ENCODE measurements at regions not wholly inside any gene's neighbourhood (a gene's known extent, or its start where the extent isn't known, plus 50 kb on each side); places are given as distances from the start of the nearest gene placed in this dataset.
"Not testable (repeated sequence)": the region's sequence is repeated elsewhere in the genome, so short reads cannot be mapped to it uniquely, and the experiment has no call there.

DNA sequence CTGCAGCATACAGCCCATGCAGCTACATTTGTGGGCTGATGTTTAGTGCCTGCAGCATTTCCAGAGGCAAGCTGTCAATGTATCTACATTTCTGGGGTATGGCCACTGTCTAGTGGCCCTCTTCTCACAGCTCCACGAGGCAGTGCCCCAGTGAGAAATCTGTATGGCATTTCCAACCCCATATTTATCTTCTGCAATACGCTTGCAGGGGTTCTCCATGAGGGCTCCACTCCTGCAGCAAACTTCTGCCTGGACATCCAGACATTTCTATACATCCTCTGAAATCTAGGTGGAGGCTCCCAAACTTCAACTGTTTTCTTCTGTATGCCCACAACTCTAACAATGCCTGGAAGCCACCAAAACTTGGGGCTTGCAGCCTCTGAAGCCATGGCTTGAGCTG, 502.3 kb downstream of the C6orf118 start:
- no peak for DNase-seq

DNA sequence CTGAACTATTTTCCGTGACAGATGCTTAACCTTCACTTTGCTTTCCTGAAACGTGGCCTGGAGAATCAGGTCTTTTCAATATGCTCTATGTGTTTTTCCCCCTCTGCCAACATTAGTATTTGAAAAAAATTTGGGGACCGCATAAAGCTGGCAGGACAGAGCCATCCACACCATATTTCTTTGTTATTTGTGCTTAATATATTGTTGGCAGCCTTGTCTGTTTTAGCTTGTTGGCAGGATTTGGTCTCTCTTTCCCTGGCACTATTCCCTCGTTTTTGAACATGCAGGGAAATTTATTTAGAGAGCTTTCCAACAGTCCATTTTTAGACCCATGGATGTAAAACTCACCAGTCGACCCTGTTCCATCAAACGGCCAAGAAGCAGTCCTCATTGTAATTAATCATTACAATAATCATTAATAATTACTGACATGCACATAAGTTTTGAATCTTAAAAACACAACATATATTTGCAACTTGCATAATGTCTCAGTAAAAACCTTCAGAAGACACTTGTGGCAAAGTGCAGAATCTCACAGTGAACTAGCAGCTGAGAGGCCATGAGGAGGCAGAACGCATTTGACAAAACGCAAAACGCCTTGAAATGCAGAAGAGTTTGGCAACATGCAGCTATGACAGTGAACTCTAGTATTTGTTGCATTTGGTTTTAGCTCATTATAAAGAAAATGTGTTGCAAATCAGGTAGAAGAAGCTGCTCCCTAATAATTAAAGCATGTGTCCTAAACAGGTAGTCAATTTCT, 514.2 kb downstream of the C6orf118 start:
- DNase-seq, result no peak

DNA sequence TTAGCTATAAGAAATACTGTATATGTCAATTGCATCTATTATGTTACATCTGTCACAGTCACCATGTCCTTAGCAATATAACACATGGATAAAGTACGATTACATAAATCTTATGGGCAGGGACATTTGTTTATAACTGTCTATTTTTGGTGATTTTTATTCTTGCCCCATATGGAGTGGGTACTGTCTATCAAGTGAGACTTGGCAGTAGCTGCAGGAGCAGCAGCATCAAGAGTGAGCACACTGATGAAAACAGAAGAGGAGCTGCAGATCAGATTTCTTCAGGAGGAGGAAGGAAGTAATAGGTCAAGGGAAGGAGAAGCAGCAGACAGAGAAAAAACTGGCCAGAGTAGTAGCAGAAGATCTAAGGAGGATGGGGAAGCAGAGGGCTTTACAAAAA, 516.7 kb downstream of the C6orf118 start:
- no peak for DNase-seq

DNA sequence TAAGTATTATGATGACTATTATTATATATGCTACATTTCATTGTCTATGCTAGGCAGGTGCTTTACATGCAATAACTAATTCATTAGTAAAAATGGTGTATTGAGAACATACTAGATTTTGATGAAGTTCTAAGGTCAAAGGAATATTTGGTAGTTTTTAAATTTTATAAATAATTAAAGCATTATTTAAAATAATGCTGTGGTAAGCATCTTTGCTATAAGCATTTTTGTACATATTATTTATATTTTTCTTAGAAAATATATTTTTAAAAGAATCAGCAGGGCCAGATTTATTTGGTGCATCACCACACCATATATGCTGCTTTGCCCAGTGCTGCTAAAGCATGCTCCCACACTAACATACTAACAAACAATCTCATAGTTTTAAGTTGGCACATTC, 517.9 kb downstream of the C6orf118 start:
- DNase-seq, result no peak

DNA sequence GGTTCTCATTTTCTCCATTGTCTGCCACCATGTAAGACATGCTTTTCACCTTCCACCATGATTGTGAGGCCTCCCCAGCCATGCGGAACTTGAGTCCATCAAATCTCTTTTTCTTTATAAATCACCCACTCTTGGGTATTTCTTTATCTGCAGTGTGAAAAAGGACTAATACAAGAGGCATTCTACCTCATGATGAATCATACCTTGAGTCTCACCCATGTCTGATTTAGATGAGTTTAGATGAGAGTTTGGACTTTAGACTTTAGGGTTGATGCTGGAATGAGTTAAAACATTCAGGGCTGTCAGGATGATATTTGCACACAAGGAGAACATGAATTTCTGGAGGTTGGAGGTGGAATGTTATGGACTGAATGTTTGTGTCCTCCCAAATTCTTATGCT, 545.6 kb downstream of the C6orf118 start:
- DNase-seq, result no peak

DNA sequence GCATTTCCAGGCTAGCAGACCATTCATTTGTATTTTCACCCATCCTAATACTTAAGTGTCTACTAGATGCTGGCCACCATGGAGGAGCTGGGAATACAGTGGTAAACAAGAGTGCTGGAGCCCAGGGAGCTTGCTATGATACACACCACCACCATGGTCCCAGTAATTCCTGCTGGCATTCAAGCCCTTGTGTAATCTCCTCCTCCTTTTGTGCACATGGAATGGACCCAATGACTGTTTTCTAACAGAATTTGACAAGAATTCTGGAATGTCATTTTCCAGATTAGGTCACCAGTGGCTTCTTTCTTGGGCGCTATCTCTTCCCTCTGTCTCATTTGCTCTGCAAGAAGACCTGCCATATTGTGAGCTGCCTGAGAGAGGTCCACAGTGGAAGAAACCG, 552.0 kb downstream of the C6orf118 start:
- DNase-seq, result no peak

DNA sequence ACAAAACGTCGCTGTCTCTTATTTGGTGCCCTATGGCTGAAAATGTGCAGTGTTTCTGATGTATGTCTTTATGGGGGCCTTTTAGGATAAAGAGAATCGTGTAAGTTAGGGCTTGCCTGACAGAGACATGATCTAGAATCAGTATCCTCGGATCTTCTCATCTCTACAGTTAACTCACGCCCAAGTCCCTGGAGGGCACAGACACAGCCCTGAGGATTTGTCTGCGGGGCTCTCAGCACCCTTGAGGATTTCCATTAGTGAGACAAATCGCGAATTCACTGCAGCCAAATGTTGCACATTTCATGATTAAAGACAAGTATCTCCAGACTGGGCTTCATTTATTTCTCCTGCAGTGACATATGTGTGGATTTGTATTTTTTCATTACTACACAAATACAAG, 552.7 kb downstream of the C6orf118 start:
- no peak for DNase-seq

DNA sequence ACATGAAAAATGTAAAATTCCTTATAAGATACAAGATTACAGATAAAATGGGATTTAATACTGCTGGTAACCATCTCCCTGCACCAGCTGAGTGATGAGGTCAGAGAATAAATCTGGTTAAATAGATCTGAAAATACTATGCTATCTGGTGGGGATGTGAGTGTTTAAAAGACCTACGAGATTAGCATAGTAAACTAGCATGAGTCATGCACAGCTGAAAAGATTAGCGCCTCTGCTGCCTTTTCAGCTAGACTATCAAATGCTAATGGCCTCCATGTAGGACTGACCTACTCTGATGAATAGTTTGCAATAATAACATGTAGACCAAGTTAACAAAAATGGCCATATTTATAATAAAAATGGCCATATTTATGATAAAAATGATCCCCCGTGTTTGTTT, 553.3 kb downstream of the C6orf118 start:
- DNase-seq, result no peak

DNA sequence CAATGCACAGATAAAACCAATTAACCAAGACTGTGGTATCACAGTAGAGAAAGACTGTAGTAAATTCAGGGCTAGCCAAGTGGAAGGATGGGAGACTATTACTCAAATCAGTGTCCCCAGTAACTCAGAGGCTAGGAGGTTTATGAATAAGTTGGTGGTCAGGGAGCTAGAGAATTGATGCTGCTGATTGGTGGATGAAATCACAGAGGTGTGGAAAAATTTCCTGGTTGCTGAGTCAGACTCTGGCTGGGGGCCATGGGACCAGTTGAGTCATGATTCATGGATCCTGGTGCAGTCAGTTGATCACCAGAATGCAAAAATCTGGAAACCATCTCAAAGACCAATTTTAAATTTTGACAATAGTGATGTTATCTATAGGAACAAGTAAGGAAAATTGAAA, 555.9 kb downstream of the C6orf118 start:
- DNase-seq, result no peak

DNA sequence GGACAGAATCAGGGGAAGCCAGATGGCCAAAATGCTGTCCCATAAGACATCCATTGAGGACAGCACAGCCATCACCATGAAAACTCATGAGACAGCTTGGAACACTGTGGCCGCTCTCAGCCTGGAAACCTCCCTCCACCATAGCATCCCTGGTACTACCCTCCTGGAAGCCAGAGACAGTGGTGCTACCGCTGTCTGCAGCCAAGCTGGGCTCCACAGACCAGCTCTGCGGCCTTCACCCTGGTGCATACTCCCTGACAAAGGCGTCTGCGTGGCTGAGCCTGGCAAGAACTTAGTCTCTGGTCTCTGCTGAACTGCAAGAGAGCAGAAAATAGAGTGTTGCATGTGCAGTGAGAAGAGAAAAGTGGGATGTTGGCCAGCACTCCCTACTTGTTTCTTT, 558.0 kb downstream of the C6orf118 start:
- no peak for DNase-seq

DNA sequence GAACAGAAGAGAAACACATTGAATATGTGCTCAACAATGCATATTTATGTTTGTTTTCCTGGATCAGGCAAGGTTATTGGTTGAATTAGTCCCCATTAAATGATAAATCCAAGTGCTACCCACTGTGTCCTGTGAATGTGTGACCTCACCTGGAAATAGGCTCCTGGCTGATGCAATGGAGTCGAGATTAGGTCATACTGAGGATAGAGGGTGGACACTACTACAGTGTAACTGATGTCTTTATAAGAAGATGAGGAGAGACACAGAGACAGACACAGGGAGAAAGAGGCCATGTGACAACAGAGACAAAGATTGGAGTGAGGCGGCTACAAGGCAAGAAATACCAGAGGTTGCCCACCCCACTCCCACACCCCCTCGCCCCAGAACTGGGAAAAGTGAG, 559.3 kb downstream of the C6orf118 start:
- no peak for DNase-seq

DNA sequence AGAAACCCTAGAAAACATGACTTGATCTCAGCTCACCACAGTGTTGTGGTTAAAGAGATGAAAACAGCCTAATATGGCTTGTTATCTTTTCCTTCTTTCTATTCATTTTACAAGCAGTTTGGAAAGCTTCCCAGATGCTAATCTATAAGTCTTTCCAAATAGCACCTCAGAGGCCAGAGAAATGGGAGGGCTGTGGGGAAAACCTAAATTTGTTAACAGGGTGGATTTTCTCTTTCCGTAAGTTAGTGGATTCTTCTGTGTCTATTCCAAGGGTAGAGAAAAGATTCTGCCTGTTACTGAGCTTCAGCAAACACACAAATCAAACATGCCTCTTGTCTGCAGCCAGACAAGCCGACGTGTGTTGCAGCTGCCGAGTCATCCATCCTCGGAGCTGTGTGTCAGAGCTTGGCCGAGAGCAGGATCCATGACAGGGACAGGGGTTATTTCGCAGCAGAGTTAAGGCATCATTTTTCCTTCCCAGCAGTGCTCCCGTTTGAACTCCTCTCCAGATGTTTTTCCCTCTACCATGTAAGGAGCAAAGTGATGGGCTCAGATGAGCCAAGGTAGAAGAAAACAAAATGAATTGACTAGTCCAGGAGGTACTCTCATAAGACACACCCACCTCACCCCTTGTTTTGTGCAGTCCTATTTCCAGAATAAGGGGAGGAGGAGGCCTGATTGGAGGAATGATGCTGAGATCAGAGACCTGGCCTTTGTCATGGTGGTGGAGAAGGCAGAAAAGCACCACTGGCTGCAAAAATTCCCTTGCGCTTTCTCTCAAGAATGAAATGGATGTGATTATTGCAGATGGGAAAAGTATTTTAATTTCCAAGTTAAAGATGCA, 560.0 kb downstream of the C6orf118 start:
- no peak for DNase-seq

DNA sequence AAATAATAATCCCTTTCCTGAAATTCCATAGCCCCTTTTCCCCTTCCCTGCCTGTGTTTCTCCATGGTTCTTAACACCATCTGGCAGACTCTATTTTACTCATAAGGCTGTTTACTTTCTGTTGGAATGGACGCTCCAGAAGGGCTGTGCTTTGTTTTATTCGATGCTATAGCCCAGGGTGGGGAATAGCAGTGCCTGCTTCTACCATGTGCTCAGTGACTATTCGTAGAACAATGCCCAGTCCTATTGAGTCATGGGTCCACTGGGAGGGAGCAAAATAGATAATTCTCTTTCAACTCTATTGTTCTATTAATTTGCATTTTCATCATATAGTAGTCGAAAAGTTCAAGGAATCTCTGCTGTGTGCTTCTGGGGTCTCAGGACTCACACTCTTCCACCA, 565.1 kb downstream of the C6orf118 start:
- no peak for DNase-seq

DNA sequence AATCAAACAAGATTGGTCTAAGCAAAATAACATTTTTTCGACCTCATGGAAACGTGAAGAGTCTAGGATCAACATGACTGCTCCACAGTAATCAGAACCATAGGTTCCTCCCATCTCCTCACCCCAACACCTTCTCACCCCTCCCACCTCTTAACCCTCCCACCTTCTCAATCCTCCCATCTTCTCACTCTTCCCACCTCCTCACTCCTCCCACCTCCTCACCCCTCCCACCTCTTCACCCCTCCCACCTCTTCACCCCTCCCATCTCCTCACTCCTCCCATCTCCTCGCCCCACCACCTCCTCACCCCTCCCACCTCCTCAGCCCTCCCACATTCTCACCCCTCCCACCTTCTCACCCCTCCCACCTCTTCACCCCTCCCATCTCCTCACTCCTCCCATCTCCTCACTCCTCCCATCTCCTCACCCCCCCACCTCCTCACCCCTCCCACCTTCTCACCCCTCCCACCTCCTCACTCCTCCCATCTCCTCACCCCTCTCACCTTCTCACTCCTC, 567.4 kb downstream of the C6orf118 start:
- DNase-seq, result no peak

DNA sequence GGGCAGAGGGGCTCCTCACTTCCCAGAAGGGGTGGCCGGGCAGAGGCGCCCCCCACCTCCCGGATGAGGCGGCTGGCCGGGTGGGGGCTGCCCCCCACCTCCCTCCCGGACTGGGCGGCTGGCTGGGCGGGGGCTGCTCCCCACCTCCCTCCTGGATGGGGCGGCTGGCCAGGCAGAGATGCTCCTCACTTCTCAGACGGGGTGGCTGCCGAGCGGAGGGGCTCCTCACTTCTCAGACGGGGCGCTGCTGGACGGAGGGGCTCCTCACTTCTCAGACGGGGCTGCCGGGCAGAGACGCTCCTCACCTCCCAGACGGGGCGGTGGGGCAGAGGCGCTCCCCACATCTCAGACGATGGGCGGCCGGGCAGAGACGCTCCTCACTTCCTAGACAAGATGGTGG, 573.3 kb downstream of the C6orf118 start:
- not testable (repeated sequence) for DNase-seq

DNA sequence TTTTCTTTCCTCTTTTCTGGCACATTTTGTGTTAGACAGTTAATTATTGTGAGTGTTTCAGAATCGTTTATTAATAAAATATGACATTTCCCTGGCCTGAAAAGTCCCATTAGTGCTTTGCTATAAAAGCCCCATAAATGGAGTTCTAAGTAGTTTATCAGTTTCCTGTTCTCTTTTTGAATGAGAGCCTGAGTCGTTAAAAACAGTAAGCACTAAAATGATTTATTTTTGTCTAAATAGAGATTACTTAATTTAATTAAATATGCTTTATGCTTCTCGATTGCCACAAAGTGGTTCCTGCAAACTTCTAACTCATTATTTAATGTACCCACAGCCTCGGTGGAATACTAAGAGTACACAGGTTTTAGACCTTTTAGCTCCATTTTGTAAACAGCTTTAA, 577.9 kb downstream of the C6orf118 start:
- no peak for DNase-seq

DNA sequence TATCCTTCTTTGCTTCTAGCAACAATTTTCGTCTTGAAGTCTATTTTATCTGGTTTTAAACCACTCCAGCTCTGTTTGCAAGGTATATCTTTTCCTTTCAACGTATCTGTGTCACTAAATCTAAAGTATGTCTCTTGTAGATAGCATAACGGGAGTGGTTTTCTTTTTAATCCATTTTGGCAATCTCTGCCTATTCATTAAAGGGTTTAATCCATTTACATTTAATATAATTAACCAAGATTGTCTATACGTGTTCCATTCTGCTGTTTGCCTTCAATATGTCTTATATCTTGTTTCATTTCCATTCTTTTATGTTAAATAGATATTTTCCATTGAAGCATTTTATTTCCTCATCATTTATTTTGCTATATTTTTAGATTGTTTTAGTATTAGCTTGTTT, 587.9 kb downstream of the C6orf118 start:
- DNase-seq, result no peak

DNA sequence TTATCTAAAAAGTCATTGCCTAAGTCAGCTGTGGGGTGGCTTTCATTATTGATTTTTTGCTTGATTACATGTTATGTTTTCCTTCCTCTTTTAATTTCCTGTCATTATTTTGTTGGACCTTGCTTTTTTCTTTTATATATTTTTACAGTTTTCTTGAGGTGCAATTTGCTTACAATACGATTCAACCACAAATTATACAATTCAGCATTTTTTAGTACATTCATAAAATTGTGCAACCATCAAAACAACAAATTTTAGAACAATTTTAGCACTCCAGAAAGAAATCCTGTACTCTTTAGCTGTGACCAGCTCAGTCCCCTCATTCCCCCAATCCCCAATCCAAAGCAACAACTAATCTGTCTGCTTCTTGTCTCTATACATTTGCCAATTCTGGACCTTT, 608.9 kb downstream of the C6orf118 start:
- DNase-seq, result no peak

DNA sequence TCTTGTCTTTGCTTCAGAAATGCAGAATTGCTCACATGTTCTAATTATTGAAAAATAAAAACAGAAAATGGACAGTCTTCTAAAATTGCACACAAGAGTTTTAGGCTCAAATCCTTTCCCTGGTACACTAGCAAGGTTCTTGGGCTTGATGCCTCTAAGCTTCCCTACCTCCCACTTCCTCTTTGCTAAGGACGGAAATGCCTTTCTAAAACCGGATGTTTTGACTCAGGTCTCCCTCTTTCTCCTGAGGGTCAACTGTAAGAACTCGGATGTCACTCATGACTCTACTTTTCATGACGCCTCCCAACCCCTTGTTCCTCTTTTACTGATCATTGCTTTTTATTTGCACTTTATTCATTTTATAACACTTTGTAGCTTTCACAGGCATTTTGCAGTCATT, 613.5 kb downstream of the C6orf118 start:
- DNase-seq, result no peak

DNA sequence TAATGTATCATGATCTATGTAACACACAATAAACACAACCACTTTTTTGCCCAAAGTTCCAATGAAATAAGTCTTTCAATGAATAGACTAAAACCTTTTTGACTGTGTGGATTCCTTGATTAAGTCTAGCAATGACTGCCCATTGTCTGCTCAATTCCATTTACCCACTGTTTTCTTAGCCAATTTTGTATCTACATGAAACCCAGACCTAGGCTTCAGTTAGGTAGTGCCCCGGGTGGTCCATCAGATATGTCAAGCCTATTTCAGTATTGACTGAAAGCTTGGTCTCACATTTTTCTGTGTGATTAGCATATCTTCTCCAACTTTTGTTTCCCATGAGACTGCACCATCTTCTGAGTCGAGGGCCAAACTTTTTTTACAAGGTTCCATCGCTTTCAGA, 615.0 kb downstream of the C6orf118 start:
- DNase-seq, result no peak

DNA sequence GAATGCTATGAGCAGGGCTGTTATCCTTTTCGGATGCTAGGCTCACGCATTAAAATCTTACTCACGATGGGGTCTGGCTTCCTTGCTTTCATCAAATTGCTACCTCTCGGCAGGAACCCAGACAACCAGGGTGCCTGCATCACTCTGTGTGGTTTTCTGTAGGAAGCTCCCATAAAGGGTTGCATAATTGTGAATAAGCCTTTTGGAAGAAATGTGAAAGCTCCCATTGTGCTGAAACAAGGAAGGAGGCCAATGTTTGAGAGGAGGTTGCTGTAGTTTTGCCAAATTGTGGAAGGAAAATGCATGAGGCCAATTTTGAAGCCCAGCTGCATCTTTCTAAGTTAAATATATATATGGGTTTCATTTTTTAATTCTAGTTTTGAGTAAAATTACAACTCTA, 615.5 kb downstream of the C6orf118 start:
- DNase-seq, result no peak

DNA sequence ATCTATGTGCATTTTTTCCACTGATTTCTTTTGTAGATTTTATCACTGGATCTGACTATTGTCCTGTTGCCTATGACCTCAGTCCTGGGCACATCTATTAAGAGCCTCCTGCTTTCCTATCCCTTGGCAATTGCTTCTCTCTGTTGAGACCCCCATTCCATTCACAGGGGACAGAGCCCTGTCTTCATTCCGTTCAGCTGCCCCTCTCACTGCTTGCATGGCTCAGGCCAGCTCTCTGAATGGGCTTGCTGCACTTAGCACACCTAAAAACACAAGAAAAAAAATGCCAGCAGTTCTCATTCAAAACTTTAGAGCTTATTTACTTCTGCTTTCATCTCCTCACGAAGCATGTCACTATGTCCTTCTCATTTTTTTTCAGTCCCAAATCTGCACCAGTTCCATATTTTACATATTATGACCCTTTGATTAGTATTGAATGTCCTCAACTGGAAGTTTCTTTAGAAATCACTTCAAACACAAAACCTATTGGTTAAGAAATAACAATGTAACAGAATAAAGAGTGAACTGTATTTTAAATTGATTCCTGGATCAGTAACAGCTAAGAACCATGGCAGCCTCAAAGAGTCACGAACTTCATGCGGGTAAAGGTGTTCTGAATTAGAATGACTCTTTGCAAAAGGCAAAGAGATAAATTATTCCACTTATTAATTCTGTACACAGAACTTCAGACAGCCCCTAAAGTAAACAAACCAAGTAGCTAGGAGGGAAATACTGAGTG, 616.5 kb downstream of the C6orf118 start:
- no peak for DNase-seq

DNA sequence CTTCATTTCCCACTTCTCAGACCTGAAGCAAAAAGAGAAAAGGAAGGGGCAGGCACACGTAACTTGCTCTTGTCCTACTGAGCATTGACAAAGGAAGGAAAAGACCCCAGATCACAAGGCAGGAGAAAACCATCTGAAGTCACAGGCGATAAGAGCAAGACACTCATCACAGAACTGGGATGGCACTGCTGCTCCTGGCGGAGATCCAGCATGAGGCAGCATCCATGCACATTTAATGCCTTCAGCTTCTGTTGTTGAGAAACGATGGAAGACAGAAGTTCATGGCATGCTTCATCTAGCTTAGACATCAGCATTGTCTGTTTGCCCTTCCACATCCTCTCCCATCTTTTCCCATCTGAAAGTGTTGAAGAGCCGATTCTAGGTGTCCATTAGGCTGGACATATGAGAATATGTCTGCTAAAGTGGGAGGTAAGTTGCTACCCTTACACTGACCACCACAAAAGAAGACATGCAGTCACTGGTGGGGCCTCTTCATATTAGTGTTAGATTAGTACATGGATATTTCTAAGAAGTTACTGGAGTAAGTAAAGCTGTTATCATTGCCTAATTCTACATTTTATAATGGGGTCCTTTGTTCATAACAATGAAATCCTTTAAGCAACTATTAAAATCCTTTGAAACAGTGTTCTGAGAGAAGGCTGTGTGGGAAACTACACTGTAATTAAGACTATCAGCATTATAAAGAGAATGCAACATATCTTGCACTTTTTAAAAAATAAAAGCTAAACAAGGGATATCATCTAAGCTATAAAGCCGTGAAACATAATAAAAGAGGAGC, 618.5 kb downstream of the C6orf118 start:
- no peak for DNase-seq
